ENCODE measurements at regions not wholly inside any gene's neighbourhood (a gene's known extent, or its start where the extent isn't known, plus 50 kb on each side); places are given as distances from the start of the nearest gene placed in this dataset.
"Not testable (repeated sequence)": the region's sequence is repeated elsewhere in the genome, so short reads cannot be mapped to it uniquely, and the experiment has no call there.

DNA sequence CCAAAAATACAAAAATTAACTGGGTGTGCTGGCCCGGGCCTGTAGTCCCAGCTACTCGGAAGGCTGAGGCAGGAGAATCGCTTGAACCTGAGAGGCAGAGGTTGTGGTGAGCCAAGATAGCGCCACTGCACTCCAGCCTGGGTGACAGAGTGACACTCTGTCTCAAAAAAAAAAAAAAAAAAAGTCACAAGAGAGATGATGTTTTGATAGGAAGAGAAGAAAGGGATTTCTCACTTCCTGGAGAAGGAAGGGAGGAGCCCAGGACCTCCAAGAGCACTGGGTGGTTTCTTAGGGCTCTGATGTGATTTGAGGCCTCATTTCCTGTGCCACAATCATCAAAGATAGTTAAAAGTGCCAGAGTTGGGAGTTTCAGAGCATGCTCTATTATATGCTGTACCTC is 1048.3 kb downstream of the BCL11B start:
- not testable (repeated sequence) for DNase-seq (ENCODE audit: low read depth in 4 of 4, low spot score in 2 of 4)

DNA sequence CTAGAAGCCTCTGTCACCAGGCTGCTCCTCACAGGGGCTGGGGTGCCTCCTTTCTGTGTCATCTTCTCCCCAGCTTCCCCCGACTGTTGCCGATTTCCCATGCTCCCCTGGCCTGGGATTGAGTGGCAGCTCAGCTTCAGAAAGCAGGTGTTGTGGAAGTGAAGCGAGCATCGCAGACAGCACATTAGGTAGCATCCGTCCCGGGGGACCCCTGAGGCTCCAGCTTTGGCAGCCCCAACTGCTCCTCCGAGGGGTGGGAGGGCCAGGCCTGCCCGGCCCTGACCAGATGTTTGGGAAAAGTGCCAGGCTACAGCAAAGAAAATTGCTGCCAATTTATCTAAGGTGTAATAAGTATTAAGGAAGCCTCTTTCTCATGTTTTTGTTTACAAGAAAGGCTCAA is 1045.6 kb downstream of the BCL11B start:
- no peak for DNase-seq (ENCODE audit: low read depth in 4 of 4, low spot score in 2 of 4)

DNA sequence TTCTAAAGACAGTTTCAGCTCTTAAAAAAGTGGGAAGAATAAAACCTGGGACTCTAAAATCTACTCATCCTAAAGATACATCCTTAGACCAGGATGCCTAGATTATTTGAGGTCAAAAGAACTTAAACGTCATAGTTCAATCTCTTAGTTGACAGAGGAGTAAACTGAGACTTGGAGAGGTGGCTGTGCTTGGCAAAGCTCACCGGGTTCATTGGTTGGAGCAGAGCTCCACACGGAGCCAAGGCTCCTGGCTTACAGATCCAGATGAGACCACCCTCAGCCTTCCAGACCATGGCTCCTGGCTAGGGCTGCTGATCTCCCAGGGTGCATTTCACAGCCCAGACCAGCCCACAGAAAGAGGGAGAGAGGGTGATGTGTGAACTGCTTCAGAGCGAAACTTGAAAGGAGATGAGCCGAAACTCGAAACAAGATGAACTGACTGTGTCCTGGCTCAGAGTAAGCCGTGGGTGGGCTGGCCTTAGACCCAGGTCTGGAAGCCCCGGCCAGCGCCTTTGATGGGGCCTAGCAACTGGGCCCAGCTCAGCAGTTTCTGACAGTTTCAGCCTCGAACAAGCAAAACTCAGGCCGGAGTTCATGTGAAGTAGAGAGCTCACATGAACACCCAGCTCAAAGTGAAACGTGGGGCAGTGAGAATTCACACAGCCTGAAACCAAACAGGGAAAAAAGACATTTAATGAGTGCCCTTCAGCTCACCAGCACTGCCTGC is 1044.8 kb downstream of the BCL11B start:
- DNase-seq (ENCODE audit: low read depth in 4 of 4, low spot score in 2 of 4) = no peak

DNA sequence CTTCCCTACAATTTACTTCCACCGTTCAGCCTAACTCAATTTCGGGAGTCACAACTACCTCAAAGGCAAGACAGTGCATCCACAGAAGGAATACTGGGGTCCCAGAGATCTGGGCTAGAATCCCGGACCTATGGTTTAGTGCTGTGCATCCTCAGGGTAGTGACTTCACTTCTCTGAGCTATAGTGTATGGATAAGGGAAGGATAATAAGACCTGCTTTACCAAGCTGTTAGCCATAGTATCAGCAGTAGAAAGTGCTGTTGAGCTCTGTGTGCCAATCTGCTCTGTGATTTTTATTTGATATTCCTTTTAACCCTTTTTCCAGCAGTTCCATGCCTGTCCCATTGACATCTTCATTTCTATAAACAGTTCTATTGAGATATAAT is 1044.3 kb downstream of the BCL11B start:
- DNase-seq (ENCODE audit: low read depth in 4 of 4, low spot score in 2 of 4) = no peak

- no peak for DNase-seq (ENCODE audit: low read depth in 4 of 4, low spot score in 2 of 4)
Measured at GRCh38 chr14:98229656-98230366, 1042.2 kb downstream of the BCL11B start.

DNA sequence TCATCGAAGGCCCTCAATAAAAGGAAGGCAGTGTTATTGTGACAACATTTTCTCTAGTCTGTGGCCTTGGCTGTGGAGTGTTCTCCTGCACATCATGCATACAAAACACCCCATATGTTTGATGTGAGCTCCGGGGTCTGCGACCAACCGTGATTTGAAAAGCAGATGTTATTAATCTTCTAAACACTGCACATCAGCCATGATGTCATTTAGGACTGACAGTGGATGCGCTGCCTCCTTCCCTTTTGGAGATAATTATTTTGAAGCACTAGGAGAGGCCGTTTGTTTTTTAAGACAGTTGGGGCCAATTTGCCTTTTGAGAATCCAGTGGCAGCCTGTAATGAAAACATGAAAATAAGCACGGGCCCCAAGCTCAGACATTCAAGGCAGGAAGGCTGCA is 1041.6 kb downstream of the BCL11B start:
- DNase-seq (ENCODE audit: low read depth in 4 of 4, low spot score in 2 of 4) = no peak

- DNase-seq (ENCODE audit: low read depth in 4 of 4, low spot score in 2 of 4) = no peak
Measured at GRCh38 chr14:98231210-98231609, 1040.8 kb downstream of the BCL11B start.

DNA sequence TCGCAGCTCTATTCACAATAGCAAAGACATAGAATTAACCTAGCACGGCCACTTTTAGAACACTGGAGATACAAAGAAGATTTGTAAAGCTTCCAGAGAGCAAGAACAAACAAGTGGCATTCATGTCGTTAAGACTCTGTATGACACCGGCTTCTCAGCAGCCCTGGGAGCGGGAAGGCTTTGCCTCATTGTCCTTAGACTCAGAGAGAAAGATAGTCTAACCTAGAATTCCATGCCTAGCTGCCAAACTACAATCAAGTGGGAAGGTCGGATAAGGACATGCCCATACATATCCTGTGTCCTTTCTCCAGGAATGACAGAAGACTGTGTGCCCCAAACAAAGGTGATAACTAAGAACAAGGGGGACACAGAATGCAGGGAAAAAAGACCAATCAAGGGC is 1038.3 kb downstream of the BCL11B start:
- no peak for DNase-seq (ENCODE audit: low read depth in 4 of 4, low spot score in 2 of 4)

DNA sequence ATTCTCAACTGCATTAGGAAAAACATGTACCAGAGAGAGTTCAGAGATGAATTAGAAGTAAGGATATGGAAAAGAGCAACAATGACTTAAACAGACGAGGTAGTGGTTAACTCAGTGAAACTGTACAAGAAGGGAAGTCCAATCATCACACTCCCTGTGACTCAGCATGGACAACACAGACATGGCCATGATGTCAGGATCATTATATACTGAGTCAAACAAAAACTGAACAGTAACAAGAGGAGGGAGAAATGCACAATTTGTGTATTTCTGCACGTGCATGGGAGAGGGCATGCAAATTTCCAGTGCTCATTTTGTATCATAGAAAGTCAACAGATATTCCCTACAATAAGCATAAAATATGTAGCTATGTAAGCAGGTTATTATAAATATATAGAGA is 1037.8 kb downstream of the BCL11B start:
- DNase-seq (ENCODE audit: low read depth in 4 of 4, low spot score in 2 of 4) = no peak

DNA sequence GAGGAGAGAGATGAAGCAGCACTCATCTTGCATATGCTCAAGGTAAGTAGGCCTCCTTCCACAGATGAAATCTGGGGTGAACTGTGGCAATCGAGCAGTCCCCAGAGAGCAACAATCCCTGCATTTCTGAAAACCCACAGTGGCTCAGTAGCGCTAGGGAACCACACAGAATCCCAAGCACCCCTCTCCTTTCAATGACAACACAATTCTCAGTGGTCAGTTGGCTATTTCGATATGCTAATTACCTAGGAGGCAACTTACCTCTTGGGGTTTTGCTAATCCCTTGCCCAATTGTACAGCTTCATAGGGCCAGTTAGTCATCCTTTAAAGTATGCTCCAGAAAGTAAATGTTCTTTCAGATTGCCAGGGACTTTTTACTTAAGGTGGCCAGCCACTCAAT is 1035.7 kb downstream of the BCL11B start:
- DNase-seq (ENCODE audit: low read depth in 4 of 4, low spot score in 2 of 4) = no peak

DNA sequence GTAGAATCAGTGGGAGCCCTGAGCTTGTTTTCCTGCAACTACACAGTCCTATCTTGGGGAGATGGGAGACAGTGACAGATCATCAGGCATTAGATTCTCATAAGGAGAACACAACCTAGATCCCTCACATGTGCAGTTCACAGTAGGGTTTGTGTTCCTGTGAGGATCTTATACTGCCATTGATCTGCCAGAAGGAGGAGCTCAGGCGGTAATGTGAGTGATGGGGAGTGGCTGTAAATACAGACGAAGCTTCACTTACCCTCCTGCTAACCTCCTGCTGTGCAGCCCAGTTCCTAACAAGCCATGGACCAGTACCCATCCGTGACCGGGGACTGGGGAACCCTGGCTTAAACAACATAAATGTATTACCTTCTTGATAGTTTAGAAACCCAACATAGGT is 1034.1 kb downstream of the BCL11B start:
- DNase-seq (ENCODE audit: low read depth in 4 of 4, low spot score in 2 of 4) = no peak

- DNase-seq (ENCODE audit: low read depth in 4 of 4, low spot score in 2 of 4) = no peak
Measured at GRCh38 chr14:98240376-98240775, 1031.6 kb downstream of the BCL11B start.

DNA sequence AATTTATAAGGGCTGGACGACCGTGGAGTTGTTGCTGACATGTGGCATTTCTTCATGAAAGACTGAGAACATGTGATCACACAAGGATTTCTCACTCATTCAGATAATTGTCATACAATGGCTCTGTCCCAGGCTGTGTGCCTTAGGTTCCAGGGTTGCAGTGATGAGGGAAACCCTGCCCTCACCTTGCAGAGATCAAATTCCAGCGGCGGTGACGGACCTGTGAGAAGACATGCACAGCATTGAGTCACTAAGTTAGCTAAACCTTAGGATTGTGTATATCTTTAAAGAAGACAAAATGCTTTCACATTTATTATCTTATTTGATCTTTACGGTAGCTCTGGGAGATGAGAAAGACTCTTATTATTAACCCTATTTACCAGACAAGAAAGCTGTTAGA is 1029.1 kb downstream of the BCL11B start:
- no peak for DNase-seq (ENCODE audit: low read depth in 4 of 4, low spot score in 2 of 4)

- DNase-seq (ENCODE audit: low read depth in 4 of 4, low spot score in 2 of 4) = no peak
Measured at GRCh38 chr14:98243332-98243731, 1028.7 kb downstream of the BCL11B start.

- no peak for DNase-seq (ENCODE audit: low read depth in 4 of 4, low spot score in 2 of 4)
Measured at GRCh38 chr14:98244162-98244948, 1027.6 kb downstream of the BCL11B start.

GRCh38 chr14:98244966-98245569 is 1026.9 kb downstream of the BCL11B start:
- no peak for DNase-seq (ENCODE audit: low read depth in 4 of 4, low spot score in 2 of 4)

DNA sequence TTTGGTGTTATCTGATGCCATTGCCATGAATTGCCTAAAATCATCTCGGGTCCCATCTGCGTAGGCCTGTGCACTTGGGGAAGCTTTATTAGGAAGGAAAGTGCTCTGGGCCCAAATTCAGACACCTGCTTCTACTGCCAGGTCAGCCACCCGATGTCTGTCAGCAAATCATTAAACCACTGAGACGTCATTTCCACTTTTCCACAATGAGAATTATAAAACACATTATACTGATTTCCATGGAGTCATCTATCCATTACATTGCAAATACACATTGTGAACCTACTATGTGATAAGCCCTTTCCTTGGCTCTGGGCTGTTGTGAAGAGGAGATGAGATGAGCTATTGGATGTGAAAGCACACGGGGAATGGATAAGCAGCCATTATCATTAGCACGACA is 1022.9 kb downstream of the BCL11B start:
- no peak for DNase-seq (ENCODE audit: low read depth in 4 of 4, low spot score in 2 of 4)

DNA sequence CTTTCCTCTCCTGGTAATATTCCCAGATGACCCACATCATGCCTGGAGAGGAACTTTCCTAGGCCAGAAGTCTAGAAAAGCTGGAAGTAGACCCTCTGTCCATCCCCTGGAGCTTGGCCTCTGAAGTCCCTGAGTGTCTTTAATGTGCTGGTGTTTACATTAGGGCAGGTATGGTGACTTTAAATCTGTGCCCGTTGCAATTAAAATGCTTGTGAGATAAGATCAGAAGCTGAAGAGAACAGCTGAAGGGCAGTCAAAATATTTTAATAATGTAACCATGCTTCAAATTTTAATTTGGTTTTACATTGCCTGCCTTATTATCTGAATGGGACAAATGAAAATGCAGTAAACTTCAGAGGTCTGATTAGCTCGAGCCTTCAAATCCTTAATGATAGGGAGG is 1022.5 kb downstream of the BCL11B start:
- DNase-seq (ENCODE audit: low read depth in 4 of 4, low spot score in 2 of 4) = no peak

GRCh38 chr14:98252820-98253219 is 1019.2 kb downstream of the BCL11B start:
- no peak for DNase-seq (ENCODE audit: low read depth in 4 of 4, low spot score in 2 of 4)

GRCh38 chr14:98259881-98260280 is 1012.1 kb downstream of the BCL11B start:
- no peak for DNase-seq (ENCODE audit: low read depth in 4 of 4, low spot score in 2 of 4)

DNA sequence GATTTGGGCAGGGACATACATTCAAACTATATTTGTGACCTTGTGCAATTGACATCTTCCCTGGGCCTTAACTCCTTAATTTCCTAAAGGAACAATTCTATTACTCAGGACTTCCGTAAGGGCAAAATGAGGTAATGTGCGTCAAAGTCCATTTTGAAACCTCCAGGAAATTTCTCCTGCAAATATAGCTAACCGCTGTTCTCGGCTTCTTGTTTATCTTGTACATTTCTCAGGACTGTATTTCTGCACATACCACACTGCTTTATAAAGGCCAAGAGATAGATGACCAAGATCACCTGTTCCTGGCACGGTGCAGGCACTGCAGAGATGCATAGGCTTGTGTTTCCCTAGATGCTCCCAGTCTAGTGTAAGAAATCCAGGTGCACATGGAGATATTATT is 1009.4 kb downstream of the BCL11B start:
- no peak for DNase-seq (ENCODE audit: low read depth in 4 of 4, low spot score in 2 of 4)

Data from left renal cortex interstitium (tissue), 4 donors.